HCT116 (cell line): ENCODE measurements at regions not wholly inside any gene's neighbourhood (a gene's known extent, or its start where the extent isn't known, plus 50 kb on each side); places are given as distances from the start of the nearest gene placed in this dataset.

Source experiments
- ATAC-seq: fragments of 200-7000 bp; cut with Tn5 transposase; 2 replicates; pipeline ENCODE4 v1.9.1; 2020; ENCODE audit warnings: mild to moderate bottlenecking, moderate library complexity
- BruUV-seq: library from RNA; stranded (reverse); fragments of 400-500 nt; replicated peaks from 2 replicates; lab custom pipeline; 2021; lab: Mats Ljungman, UMichigan
- CTCF ChIA-PET: fragments of 300-600 bp; sonication (Branson Sonifier 250); formaldehyde crosslinking; loops from one replicate; lab custom pipeline; 2021; ENCODE audit warnings: antibody characterized with exemption; lab: Charles Lee
- POLR2A ChIA-PET: fragments of 300-600, 350-600 bp; sonication (Branson Sonifier 250); formaldehyde crosslinking; loops from one replicate; lab custom pipeline; 2021; ENCODE audit warnings: antibody characterized with exemption; lab: Charles Lee
- RAD21 ChIA-PET, 2 experiments: fragments of 300-600 bp; sonication (Branson Sonifier 250); formaldehyde crosslinking; loops; one replicate each; lab custom pipeline; 2023; ENCODE audit warnings: low total read pairs in 2 of 2; ENCODE audit not compliant: uncharacterized antibody in 2 of 2, unreplicated experiment in 2 of 2, low non-redundant PET in 1 of 2; lab: Charles Lee
- DNase-seq: peaks from one replicate; pipeline ENCODE4 v3.0.0-alpha.2; 2010; ENCODE audit warnings: low read depth, low spot score
- H2AFZ ChIP-seq: fragments of 200-600 bp; shearing (Covaris generic), sonication (generic); 2 replicates; pipeline ENCODE4 v1.6.1; 2017; ENCODE audit warnings: low read depth, mixed run types, mixed read lengths, antibody characterized with exemption, low read length; ENCODE audit not compliant: poor library complexity, severe bottlenecking
- H3K27ac ChIP-seq: 2 replicates; pipeline ENCODE4 v1.5.1; 2012; ENCODE audit warnings: low read depth, low read length
- H3K27me3 ChIP-seq: fragments of 200-600 bp; sonication (generic); 2 replicates; pipeline ENCODE4 v1.6.1; 2016; ENCODE audit warnings: mixed run types, low read length, mixed read lengths; ENCODE audit not compliant: insufficient read depth
- H3K36me3 ChIP-seq, 2 experiments: fragments of 200-500 bp in 1 of 2; fragments of 200-600 bp in 1 of 2; sonication (Bioruptor generic) in 1 of 2; sonication (generic) in 1 of 2; 2 replicates each; pipeline versions ENCODE4 v1.5.1 to v1.6.1; 2014 to 2016; ENCODE audit warnings: low read length in 2 of 2, inconsistent platforms in 1 of 2, mixed read lengths in 1 of 2, mixed run types in 1 of 2; ENCODE audit not compliant: insufficient read depth in 2 of 2, control insufficient read depth in 1 of 2
- H3K4me1 ChIP-seq, 2 experiments: fragments of 200-600 bp in 1 of 2; sonication (generic) in 1 of 2; 2 replicates each; pipeline versions ENCODE4 v1.5.1 to v1.6.1; 2012 to 2017; ENCODE audit warnings: low read length in 2 of 2, inconsistent platforms in 1 of 2, mild to moderate bottlenecking in 1 of 2, mixed read lengths in 1 of 2, mixed run types in 1 of 2, moderate library complexity in 1 of 2; ENCODE audit not compliant: insufficient read depth in 2 of 2, control insufficient read depth in 1 of 2
- H3K4me2 ChIP-seq: fragments of 200-600 bp; sonication (generic); 2 replicates; pipeline ENCODE4 v1.6.1; 2017; ENCODE audit warnings: mixed run types, low read length, mixed read lengths
- H3K4me3 ChIP-seq, 2 experiments: fragments of 200-600 bp in 1 of 2; sonication (generic) in 1 of 2; replicated peaks in 1 of 2; 2 replicates each; pipeline ENCODE4 v1.5.1; 2011 to 2016; ENCODE audit warnings: low read length in 2 of 2, control low read depth in 1 of 2, low read depth in 1 of 2, mild to moderate bottlenecking in 1 of 2, mixed read lengths in 1 of 2, mixed run types in 1 of 2
- H3K79me2 ChIP-seq: fragments of 200-600 bp; sonication (generic); 2 replicates; pipeline ENCODE4 v1.6.1; 2017; ENCODE audit warnings: mild to moderate bottlenecking, mixed run types, low read length, moderate library complexity, mixed read lengths; ENCODE audit not compliant: insufficient read depth
- H3K9ac ChIP-seq: fragments of 200-600 bp; sonication (generic); 2 replicates; pipeline ENCODE4 v1.6.1; 2016; ENCODE audit warnings: low read length, mixed read lengths
- H3K9me2 ChIP-seq: fragments of 200-600 bp; sonication (generic), shearing (Covaris generic); 2 replicates; pipeline ENCODE4 v1.6.1; 2017; ENCODE audit warnings: mixed run types, mild to moderate bottlenecking, moderate library complexity; ENCODE audit not compliant: insufficient read depth
- H3K9me3 ChIP-seq, 2 experiments: fragments of 200-500 bp in 1 of 2; fragments of 200-600 bp in 1 of 2; sonication (Bioruptor generic) in 1 of 2; sonication (generic) in 1 of 2; 2 replicates each; pipeline ENCODE4 v1.6.1; 2014 to 2017; ENCODE audit warnings: low read length in 2 of 2, mixed read lengths in 2 of 2, inconsistent platforms in 1 of 2, low read depth in 1 of 2, mild to moderate bottlenecking in 1 of 2, mixed run types in 1 of 2, moderate library complexity in 1 of 2; ENCODE audit not compliant: control insufficient read depth in 1 of 2, insufficient read depth in 1 of 2
- H4K20me1 ChIP-seq: fragments of 200-600 bp; sonication (generic), shearing (Covaris generic); 2 replicates; pipeline ENCODE4 v1.6.1; 2017; ENCODE audit warnings: mixed run types, mild to moderate bottlenecking, moderate library complexity; ENCODE audit not compliant: insufficient read depth
- EGR1 ChIP-seq: IDR thresholded peaks from 2 replicates; pipeline ENCODE4 v1.6.1; 2012; ENCODE audit warnings: low read depth
- ELF1 ChIP-seq: IDR thresholded peaks from 2 replicates; pipeline ENCODE4 v1.6.1; 2012; ENCODE audit warnings: low read depth, borderline replicate concordance
- EZH2phosphoT487 ChIP-seq: fragments of 200-600 bp; IDR thresholded peaks from 2 replicates; pipeline ENCODE4 v1.6.1; 2018; ENCODE audit warnings: antibody characterized with exemption, borderline replicate concordance
- JUND ChIP-seq: IDR thresholded peaks from 2 replicates; pipeline ENCODE4 v1.6.1; 2012
- POLR2AphosphoS5 ChIP-seq: IDR thresholded peaks from 2 replicates; pipeline ENCODE4 v1.6.1; 2011; ENCODE audit warnings: mild to moderate bottlenecking, low read depth, low read length, moderate library complexity
- SP1 ChIP-seq: IDR thresholded peaks from 2 replicates; pipeline ENCODE4 v1.6.1; 2012; ENCODE audit warnings: low read depth
- TCF7L2 ChIP-seq: IDR thresholded peaks from 2 replicates; pipeline ENCODE4 v1.7.0; 2011; ENCODE audit warnings: borderline replicate concordance, inconsistent platforms; ENCODE audit not compliant: insufficient read depth, insufficient read length; ENCODE audit errors: extremely low read depth
- YY1 ChIP-seq: IDR thresholded peaks from 2 replicates; pipeline ENCODE4 v1.6.1; 2011; ENCODE audit warnings: low read length, low read depth, moderate library complexity, mild to moderate bottlenecking; ENCODE audit not compliant: insufficient replicate concordance; ENCODE audit errors: extremely low read depth
- ZNF274 ChIP-seq: fragments of 200-500 bp; sonication (Bioruptor generic); IDR thresholded peaks from 2 replicates; pipeline ENCODE4 v1.6.1; 2014; ENCODE audit warnings: mild to moderate bottlenecking, low read depth, low read length, inconsistent platforms
- intact Hi-C: fragments of 100-400 bp; cut with micrococcal nuclease; formaldehyde crosslinking; loops from 2 replicates; pipeline ENCODE4 v1.10.0; 2022
- TF ChIP-seq, protein P1 (sequence below): IDR thresholded peaks from 2 replicates; pipeline ENCODE4 v1.6.1; 2011; ENCODE audit warnings: mild to moderate bottlenecking, low read length, moderate library complexity; ENCODE audit not compliant: insufficient replicate concordance; ENCODE audit errors: extremely low read depth
- TF ChIP-seq, protein P2 (sequence below), 3 experiments: fragments of 200-600 bp in 1 of 3; sonication (generic) in 1 of 3; IDR thresholded peaks in 2 of 3; conservative IDR thresholded peaks in 1 of 3; 2 replicates each; pipeline ENCODE4 v1.5.1; 2012 to 2017; ENCODE audit warnings: low read depth in 2 of 3, low read length in 2 of 3, antibody characterized with exemption in 1 of 3, borderline replicate concordance in 1 of 3, control low read depth in 1 of 3, mild to moderate bottlenecking in 1 of 3, mixed read lengths in 1 of 3, mixed run types in 1 of 3, moderate library complexity in 1 of 3; ENCODE audit not compliant: insufficient read depth in 1 of 3

- no peak overlapping the region for H3K9ac ChIP-seq
- no peak overlapping the region for H3K4me2 ChIP-seq
- no peaks in the 10 kb centered on the region for H3K27me3 ChIP-seq
- H4K20me1 ChIP-seq, result no peaks in the 10 kb centered on the region
- no peak overlapping the region for H2AFZ ChIP-seq
- no peak for ATAC-seq
- H3K9me2 ChIP-seq, result no peaks in the 10 kb centered on the region
- H3K27ac ChIP-seq, result no peak overlapping the region
- BruUV-seq, result no TSS peak
- H3K9me3 ChIP-seq, result no peaks in the 10 kb centered on the region
- DNase-seq, result no peak
- no peaks in the 10 kb centered on the region for H3K36me3 ChIP-seq
- TF ChIP-seq TCF7L2, result no peak
- no peaks in the 10 kb centered on the region for H3K4me1 ChIP-seq
- H3K79me2 ChIP-seq, result no peaks in the 10 kb centered on the region
- no peak overlapping the region for H3K4me3 ChIP-seq
- intact Hi-C loops, result no loop called here
- POLR2A ChIA-PET, result no interaction called here
- RAD21 ChIA-PET, result no interaction called here
- CTCF ChIA-PET, result no interaction called here
Measured at GRCh38 chr6:139480356-139481165, 106.1 kb upstream of the CITED2 start.

GRCh38 chr6:139479433-139480222 is 105.2 kb upstream of the CITED2 start:
- H4K20me1 ChIP-seq, result no peaks in the 10 kb centered on the region
- no peak overlapping the region for H3K4me2 ChIP-seq
- no peak overlapping the region for H3K27ac ChIP-seq
- H2AFZ ChIP-seq, result no peak overlapping the region
- intact Hi-C loops, result no loop called here
- no TSS peak for BruUV-seq
- TF ChIP-seq ELF1, result no peak
- no peak for TF ChIP-seq SP1
- TF ChIP-seq EGR1, result no peak
- no peak for TF ChIP-seq TCF7L2
- TF ChIP-seq POLR2AphosphoS5, result no peak
- TF ChIP-seq, protein P1, sequence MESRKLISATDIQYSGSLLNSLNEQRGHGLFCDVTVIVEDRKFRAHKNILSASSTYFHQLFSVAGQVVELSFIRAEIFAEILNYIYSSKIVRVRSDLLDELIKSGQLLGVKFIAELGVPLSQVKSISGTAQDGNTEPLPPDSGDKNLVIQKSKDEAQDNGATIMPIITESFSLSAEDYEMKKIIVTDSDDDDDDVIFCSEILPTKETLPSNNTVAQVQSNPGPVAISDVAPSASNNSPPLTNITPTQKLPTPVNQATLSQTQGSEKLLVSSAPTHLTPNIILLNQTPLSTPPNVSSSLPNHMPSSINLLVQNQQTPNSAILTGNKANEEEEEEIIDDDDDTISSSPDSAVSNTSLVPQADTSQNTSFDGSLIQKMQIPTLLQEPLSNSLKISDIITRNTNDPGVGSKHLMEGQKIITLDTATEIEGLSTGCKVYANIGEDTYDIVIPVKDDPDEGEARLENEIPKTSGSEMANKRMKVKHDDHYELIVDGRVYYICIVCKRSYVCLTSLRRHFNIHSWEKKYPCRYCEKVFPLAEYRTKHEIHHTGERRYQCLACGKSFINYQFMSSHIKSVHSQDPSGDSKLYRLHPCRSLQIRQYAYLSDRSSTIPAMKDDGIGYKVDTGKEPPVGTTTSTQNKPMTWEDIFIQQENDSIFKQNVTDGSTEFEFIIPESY, result no peak
- no peak for TF ChIP-seq JUND
- no peak for TF ChIP-seq YY1
- TF ChIP-seq, protein P2, sequence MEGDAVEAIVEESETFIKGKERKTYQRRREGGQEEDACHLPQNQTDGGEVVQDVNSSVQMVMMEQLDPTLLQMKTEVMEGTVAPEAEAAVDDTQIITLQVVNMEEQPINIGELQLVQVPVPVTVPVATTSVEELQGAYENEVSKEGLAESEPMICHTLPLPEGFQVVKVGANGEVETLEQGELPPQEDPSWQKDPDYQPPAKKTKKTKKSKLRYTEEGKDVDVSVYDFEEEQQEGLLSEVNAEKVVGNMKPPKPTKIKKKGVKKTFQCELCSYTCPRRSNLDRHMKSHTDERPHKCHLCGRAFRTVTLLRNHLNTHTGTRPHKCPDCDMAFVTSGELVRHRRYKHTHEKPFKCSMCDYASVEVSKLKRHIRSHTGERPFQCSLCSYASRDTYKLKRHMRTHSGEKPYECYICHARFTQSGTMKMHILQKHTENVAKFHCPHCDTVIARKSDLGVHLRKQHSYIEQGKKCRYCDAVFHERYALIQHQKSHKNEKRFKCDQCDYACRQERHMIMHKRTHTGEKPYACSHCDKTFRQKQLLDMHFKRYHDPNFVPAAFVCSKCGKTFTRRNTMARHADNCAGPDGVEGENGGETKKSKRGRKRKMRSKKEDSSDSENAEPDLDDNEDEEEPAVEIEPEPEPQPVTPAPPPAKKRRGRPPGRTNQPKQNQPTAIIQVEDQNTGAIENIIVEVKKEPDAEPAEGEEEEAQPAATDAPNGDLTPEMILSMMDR (IDR thresholded peaks at IDR 0.05 in 2 of 3, conservative IDR thresholded peaks at IDR 0.05 in 1 of 3; ENCODE audit: borderline replicate concordance in 1 of 3, insufficient read depth in 1 of 3, low read depth in 2 of 3, low read length in 2 of 3), result no peak
- no peak for TF ChIP-seq EZH2phosphoT487
- TF ChIP-seq ZNF274, result no peak
- ATAC-seq (no peak), DNase-seq (no peak)
- POLR2A ChIA-PET, result no interaction called here
- H3K9me3 ChIP-seq, result no peaks in the 10 kb centered on the region
- no peaks in the 10 kb centered on the region for H3K9me2 ChIP-seq
- H3K4me1 ChIP-seq, result no peaks in the 10 kb centered on the region
- RAD21 ChIA-PET, result no interaction called here
- no peaks in the 10 kb centered on the region for H3K79me2 ChIP-seq
- H3K9ac ChIP-seq, result no peak overlapping the region
- no peak overlapping the region for H3K4me3 ChIP-seq
- no peaks in the 10 kb centered on the region for H3K27me3 ChIP-seq
- CTCF ChIA-PET, result no interaction called here
- no peaks in the 10 kb centered on the region for H3K36me3 ChIP-seq
